K562 (cell line): ENCODE measurements at regions not wholly inside any gene's neighbourhood (a gene's known extent, or its start where the extent isn't known, plus 50 kb on each side); places are given as distances from the start of the nearest gene placed in this dataset.

Experiments
- BACH1 ChIP-seq: fragments of 200-800 bp; sonication (Bioruptor generic); IDR thresholded peaks from 2 replicates; pipeline ENCODE4 v1.6.1; 2016; ENCODE audit warnings: missing genetic modification characterization, missing compliant biosample characterization
- CBFA2T3 ChIP-seq: fragments of 450-650 bp; IDR thresholded peaks from 2 replicates; pipeline ENCODE4 v1.6.1; 2017
- CEBPB ChIP-seq: fragments of 450-650 bp; IDR thresholded peaks from 2 replicates; pipeline ENCODE4 v1.6.1; 2016; ENCODE audit warnings: missing genetic modification characterization, missing compliant biosample characterization
- ETS2 ChIP-seq: IDR thresholded peaks from 2 replicates; pipeline ENCODE4 v1.6.1; 2016; ENCODE audit warnings: borderline replicate concordance, missing genetic modification characterization, mild to moderate bottlenecking, moderate library complexity, missing compliant biosample characterization; ENCODE audit not compliant: poor library complexity, severe bottlenecking
- KDM4B ChIP-seq, 2 experiments: fragments of 450-650 bp in 1 of 2; sonication (generic) in 1 of 2; IDR thresholded peaks; 2 replicates each; pipeline ENCODE4 v1.6.1; 2016 to 2017; ENCODE audit warnings: borderline replicate concordance in 2 of 2, antibody characterized with exemption in 1 of 2, low read depth in 1 of 2, mild to moderate bottlenecking in 1 of 2
- MEIS2 ChIP-seq: fragments of 450-650 bp; IDR thresholded peaks from 2 replicates; pipeline ENCODE4 v1.6.1; 2014; ENCODE audit warnings: mild to moderate bottlenecking; ENCODE audit not compliant: partially characterized antibody
- NR2F6 ChIP-seq: fragments of 450-650 bp; formaldehyde crosslinking; IDR thresholded peaks from 2 replicates; pipeline ENCODE4 v1.4.0; 2020; ENCODE audit warnings: mild to moderate bottlenecking
- NR3C1 ChIP-seq: sonication (generic); formaldehyde crosslinking; IDR thresholded peaks from 2 replicates; pipeline ENCODE4 v1.8.1; 2022; ENCODE audit warnings: missing genetic modification reagents
- SMAD3 ChIP-seq: fragments of 450-650 bp; formaldehyde crosslinking; conservative IDR thresholded peaks from 2 replicates; pipeline ENCODE4 v1.4.0; 2020; ENCODE audit warnings: mild to moderate bottlenecking
- TEAD1 ChIP-seq, 2 experiments: fragments of 450-650 bp in 1 of 2; sonication (generic) in 1 of 2; formaldehyde crosslinking; IDR thresholded peaks; 2 replicates each; pipeline versions ENCODE4 v1.4.0 to v1.8.0; 2020 to 2022; ENCODE audit warnings: mild to moderate bottlenecking in 2 of 2, missing genetic modification reagents in 1 of 2
- ZFP1 ChIP-seq: fragments of 450-650 bp; formaldehyde crosslinking; IDR thresholded peaks from 2 replicates; pipeline ENCODE4 v1.4.0; 2020; ENCODE audit warnings: mild to moderate bottlenecking, mixed read lengths
- ZNF354B ChIP-seq: fragments of 250-450 bp; sonication (Bioruptor Pico); IDR thresholded peaks from 2 replicates; pipeline ENCODE4 v1.4.0; 2020
- ZNF644 ChIP-seq: fragments of 200-800 bp; sonication (Bioruptor generic); IDR thresholded peaks from 2 replicates; pipeline ENCODE4 v1.6.1; 2016; ENCODE audit warnings: low read depth, missing genetic modification characterization, missing compliant biosample characterization
- ZNF766 ChIP-seq: fragments of 200-800 bp; sonication (Bioruptor generic); conservative IDR thresholded peaks from 2 replicates; pipeline ENCODE4 v1.6.1; 2016; ENCODE audit warnings: missing genetic modification characterization, missing compliant biosample characterization
- TF ChIP-seq, protein P1 (sequence below), 2 experiments: IDR thresholded peaks in 1 of 2; conservative IDR thresholded peaks in 1 of 2; 2 replicates each; pipeline ENCODE4 v1.6.1; 2016; ENCODE audit warnings: low read depth in 2 of 2, mild to moderate bottlenecking in 1 of 2, missing compliant biosample characterization in 1 of 2, missing genetic modification characterization in 1 of 2, moderate library complexity in 1 of 2
- TF ChIP-seq, protein P2 (sequence below): fragments of 250-450 bp; sonication (Bioruptor Pico); IDR thresholded peaks from 2 replicates; pipeline ENCODE4 v1.8.0; 2021; ENCODE audit warnings: borderline replicate concordance, mild to moderate bottlenecking, moderate library complexity; ENCODE audit not compliant: poor library complexity, severe bottlenecking
- TF ChIP-seq, protein P3 (sequence below): fragments of 250-450 bp; sonication (Bioruptor Pico); IDR thresholded peaks from 2 replicates; pipeline ENCODE4 v1.4.0; 2020; ENCODE audit warnings: mild to moderate bottlenecking, moderate library complexity

DNA sequence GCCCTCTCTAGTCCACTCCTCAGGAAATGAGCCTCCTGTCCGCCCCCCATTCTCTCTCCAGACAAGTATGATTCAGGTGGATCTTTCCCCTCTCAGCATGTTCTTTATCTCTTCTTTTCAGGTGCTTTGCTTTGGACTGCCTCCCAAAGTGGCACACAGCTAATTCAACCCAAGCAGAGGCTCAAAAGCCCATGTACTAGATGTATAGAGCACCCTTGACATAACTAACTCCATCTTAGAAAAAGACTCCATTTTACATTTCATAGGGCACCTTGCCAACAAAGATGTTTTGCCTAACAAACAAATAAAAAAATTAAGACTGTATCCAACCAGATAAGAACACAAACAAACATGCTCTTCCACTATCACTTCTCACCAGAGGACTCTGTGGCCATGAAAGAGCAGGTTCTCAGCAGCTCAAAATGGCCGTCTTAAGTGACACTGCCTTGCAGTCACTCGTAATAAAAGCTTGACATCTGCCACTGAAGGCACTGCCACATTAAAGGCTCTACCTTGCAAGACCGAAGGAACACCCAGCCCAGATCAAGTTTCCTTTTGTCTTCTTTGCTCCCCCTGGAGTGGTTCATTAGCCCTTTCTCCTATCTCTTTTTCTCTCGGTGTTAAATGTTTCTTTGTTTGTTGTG, 84.9 kb upstream of the TAB3 start (continued):
- TF ChIP-seq, protein P1, sequence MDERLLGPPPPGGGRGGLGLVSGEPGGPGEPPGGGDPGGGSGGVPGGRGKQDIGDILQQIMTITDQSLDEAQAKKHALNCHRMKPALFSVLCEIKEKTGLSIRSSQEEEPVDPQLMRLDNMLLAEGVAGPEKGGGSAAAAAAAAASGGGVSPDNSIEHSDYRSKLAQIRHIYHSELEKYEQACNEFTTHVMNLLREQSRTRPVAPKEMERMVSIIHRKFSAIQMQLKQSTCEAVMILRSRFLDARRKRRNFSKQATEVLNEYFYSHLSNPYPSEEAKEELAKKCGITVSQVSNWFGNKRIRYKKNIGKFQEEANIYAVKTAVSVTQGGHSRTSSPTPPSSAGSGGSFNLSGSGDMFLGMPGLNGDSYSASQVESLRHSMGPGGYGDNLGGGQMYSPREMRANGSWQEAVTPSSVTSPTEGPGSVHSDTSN (CRISPR knock-in tag; IDR thresholded peaks at IDR 0.05; ENCODE audit: low read depth) = no peak
- TF ChIP-seq, protein P1 (tag; conservative IDR thresholded peaks at IDR 0.05; ENCODE audit: low read depth) = 0 out of 2 replicates have a peak, but pooled peaks have one; percentile 18
- TF ChIP-seq, protein P2, sequence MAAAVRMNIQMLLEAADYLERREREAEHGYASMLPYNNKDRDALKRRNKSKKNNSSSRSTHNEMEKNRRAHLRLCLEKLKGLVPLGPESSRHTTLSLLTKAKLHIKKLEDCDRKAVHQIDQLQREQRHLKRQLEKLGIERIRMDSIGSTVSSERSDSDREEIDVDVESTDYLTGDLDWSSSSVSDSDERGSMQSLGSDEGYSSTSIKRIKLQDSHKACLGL (CRISPR knock-in tag) = no peak
- TF ChIP-seq SMAD3 (CRISPR knock-in tag) = peak; percentile 95
- TF ChIP-seq ZNF766 (CRISPR knock-in tag) = peak; percentile 93
- TF ChIP-seq, protein P3, sequence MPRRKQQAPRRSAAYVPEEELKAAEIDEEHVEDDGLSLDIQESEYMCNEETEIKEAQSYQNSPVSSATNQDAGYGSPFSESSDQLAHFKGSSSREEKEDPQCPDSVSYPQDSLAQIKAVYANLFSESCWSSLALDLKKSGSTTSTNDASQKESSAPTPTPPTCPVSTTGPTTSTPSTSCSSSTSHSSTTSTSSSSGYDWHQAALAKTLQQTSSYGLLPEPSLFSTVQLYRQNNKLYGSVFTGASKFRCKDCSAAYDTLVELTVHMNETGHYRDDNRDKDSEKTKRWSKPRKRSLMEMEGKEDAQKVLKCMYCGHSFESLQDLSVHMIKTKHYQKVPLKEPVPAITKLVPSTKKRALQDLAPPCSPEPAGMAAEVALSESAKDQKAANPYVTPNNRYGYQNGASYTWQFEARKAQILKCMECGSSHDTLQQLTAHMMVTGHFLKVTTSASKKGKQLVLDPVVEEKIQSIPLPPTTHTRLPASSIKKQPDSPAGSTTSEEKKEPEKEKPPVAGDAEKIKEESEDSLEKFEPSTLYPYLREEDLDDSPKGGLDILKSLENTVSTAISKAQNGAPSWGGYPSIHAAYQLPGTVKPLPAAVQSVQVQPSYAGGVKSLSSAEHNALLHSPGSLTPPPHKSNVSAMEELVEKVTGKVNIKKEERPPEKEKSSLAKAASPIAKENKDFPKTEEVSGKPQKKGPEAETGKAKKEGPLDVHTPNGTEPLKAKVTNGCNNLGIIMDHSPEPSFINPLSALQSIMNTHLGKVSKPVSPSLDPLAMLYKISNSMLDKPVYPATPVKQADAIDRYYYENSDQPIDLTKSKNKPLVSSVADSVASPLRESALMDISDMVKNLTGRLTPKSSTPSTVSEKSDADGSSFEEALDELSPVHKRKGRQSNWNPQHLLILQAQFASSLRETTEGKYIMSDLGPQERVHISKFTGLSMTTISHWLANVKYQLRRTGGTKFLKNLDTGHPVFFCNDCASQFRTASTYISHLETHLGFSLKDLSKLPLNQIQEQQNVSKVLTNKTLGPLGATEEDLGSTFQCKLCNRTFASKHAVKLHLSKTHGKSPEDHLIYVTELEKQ (CRISPR knock-in tag) = no peak
- TF ChIP-seq ETS2 (tag) = no peak
- TF ChIP-seq ZNF644 = peak; percentile 23; the same call in 1 of the 2 replicates
- TF ChIP-seq MEIS2 = no peak
- peak; percentile 19; the same call in 1 of the 2 replicates for TF ChIP-seq CBFA2T3
- no peak for TF ChIP-seq NR3C1 (CRISPR knock-in tag)
- peak in 1 of 2 experiments; percentile 96; a peak in 2 of 4 replicates for TF ChIP-seq TEAD1 (CRISPR knock-in tag; IDR thresholded peaks at IDR 0.05)
- peak; percentile 75 for TF ChIP-seq ZNF354B (CRISPR knock-in tag)
- TF ChIP-seq BACH1 (tag) = 0 out of 2 replicates have a peak, but pooled peaks have one; percentile 62
- TF ChIP-seq KDM4B (IDR thresholded peaks at IDR 0.05; ENCODE audit: borderline replicate concordance in 2 of 2, low read depth in 1 of 2) = no peak
- peak; percentile 75 for TF ChIP-seq ZFP1
- TF ChIP-seq CEBPB (tag) = no peak
- peak; percentile 34; the same call in 1 of the 2 replicates for TF ChIP-seq NR2F6 (CRISPR knock-in tag)
